NCI-H226 (cell line): ENCODE measurements at regions not wholly inside any gene's neighbourhood (a gene's known extent, or its start where the extent isn't known, plus 50 kb on each side); places are given as distances from the start of the nearest gene placed in this dataset.
"Not testable (repeated sequence)": the region's sequence is repeated elsewhere in the genome, so short reads cannot be mapped to it uniquely, and the experiment has no call there.

Source experiments
- DNase-seq: peaks from one replicate; pipeline ENCODE4 v3.0.0-alpha.2; 2015

- DNase-seq = no peak
Observed at GRCh38 chr9:26562338-26562737, 330.3 kb downstream of the CAAP1 start.

GRCh38 chr9:26561928-26562327, 330.7 kb downstream of the CAAP1 start:
- DNase-seq = no peak

- DNase-seq = no peak
Observed at GRCh38 chr9:26559506-26559905, 333.1 kb downstream of the CAAP1 start.

GRCh38 chr9:26551971-26552370, 340.6 kb downstream of the CAAP1 start:
- DNase-seq = no peak

- no peak for DNase-seq
Observed at GRCh38 chr9:26551451-26551850, 341.2 kb downstream of the CAAP1 start.

- DNase-seq = no peak
Observed at GRCh38 chr9:26548781-26549290, 343.8 kb downstream of the CAAP1 start.

GRCh38 chr9:26539867-26540493, 352.6 kb downstream of the CAAP1 start:
- no peak for DNase-seq

GRCh38 chr9:26537211-26537610, 355.4 kb downstream of the CAAP1 start:
- no peak for DNase-seq

- DNase-seq = no peak
Observed at GRCh38 chr9:26535151-26535550, 357.5 kb downstream of the CAAP1 start.

- no peak for DNase-seq
Observed at GRCh38 chr9:26530841-26531240, 361.8 kb downstream of the CAAP1 start.

- no peak for DNase-seq
Observed at GRCh38 chr9:26527931-26528330, 364.7 kb downstream of the CAAP1 start.

- no peak for DNase-seq
Observed at GRCh38 chr9:26524267-26524666, 368.3 kb downstream of the CAAP1 start.

GRCh38 chr9:26523577-26523976, 369.0 kb downstream of the CAAP1 start:
- DNase-seq = no peak

- no peak for DNase-seq
Observed at GRCh38 chr9:26520141-26520540, 372.5 kb downstream of the CAAP1 start.

GRCh38 chr9:26516773-26517343, 375.7 kb downstream of the CAAP1 start:
- no peak for DNase-seq

- DNase-seq = no peak
Observed at GRCh38 chr9:26513730-26514129, 378.9 kb downstream of the CAAP1 start.

GRCh38 chr9:26510137-26510536, 382.5 kb downstream of the CAAP1 start:
- DNase-seq = no peak

GRCh38 chr9:26508897-26509296, 383.7 kb downstream of the CAAP1 start:
- DNase-seq = no peak

- DNase-seq = no peak
Observed at GRCh38 chr9:26504057-26504456, 388.5 kb downstream of the CAAP1 start.

- no peak for DNase-seq
Observed at GRCh38 chr9:26502311-26502710, 390.3 kb downstream of the CAAP1 start.

- no peak for DNase-seq
Observed at GRCh38 chr9:26500471-26500870, 392.1 kb downstream of the CAAP1 start.

GRCh38 chr9:26492608-26493521, 399.7 kb downstream of the CAAP1 start:
- DNase-seq = not testable (repeated sequence)

- DNase-seq = not testable (repeated sequence)
Observed at GRCh38 chr9:26491922-26492607, 400.5 kb downstream of the CAAP1 start.
